BJ (cell line): ENCODE measurements at regions not wholly inside any gene's neighbourhood (a gene's known extent, or its start where the extent isn't known, plus 50 kb on each side); places are given as distances from the start of the nearest gene placed in this dataset.

Experiments used
- CTCF ChIA-PET: fragments of 350-600 bp; formaldehyde crosslinking; extraction: SDS; loops from one replicate; lab custom pipeline; 2021; ENCODE audit warnings: antibody characterized with exemption, inconsistent platforms; lab: Yijun Ruan, JAX
- POLR2A ChIA-PET: fragments of 300-600 bp; sonication (Branson Sonifier 250); formaldehyde crosslinking; extraction: SDS; loops from one replicate; lab custom pipeline; 2021; ENCODE audit warnings: antibody characterized with exemption; lab: Charles Lee
- DNase-seq: peaks from one replicate; pipeline ENCODE4 v3.0.0-alpha.2; 2011; ENCODE audit warnings: low read depth
- H3K27me3 ChIP-seq: 2 replicates; pipeline ENCODE4 v1.6.0; 2011; ENCODE audit warnings: low read length; ENCODE audit not compliant: control insufficient read depth, insufficient read depth
- H3K36me3 ChIP-seq: 2 replicates; pipeline ENCODE4 v1.5.1; 2011; ENCODE audit warnings: low read length; ENCODE audit not compliant: control insufficient read depth, insufficient read depth
- H3K4me3 ChIP-seq: 2 replicates; pipeline ENCODE4 v1.5.1; 2011; ENCODE audit warnings: low read depth, mild to moderate bottlenecking, control low read depth, low read length
- CTCF ChIP-seq: IDR thresholded peaks from 2 replicates; pipeline ENCODE4 v1.5.1; 2011; ENCODE audit warnings: low read depth, mild to moderate bottlenecking, control low read depth, inconsistent platforms, low read length, moderate library complexity; ENCODE audit not compliant: insufficient read depth

- CTCF ChIA-PET, result interaction anchor here (0.6 to 0.7 kb wide), 2 partner anchors 155 to 311 kb away, joined by 3 to 4 read pairs; no protein-coding TSS in a partner anchor
- peak; percentile 96 for DNase-seq
- H3K36me3 ChIP-seq, result no peaks in the 10 kb centered on the region
- H3K27me3 ChIP-seq, result no peaks in the 10 kb centered on the region
- no peak overlapping the region for H3K4me3 ChIP-seq
- POLR2A ChIA-PET, result interaction anchor here (0.5 kb wide), 2 partner anchors 206 to 705 kb away, joined by 3 read pairs; no protein-coding TSS in a partner anchor
- no peak for TF ChIP-seq CTCF
Observed at GRCh38 chr12:20212658-20213555, 155.4 kb upstream of the PDE3A start.

GRCh38 chr12:20213723-20214625, 154.4 kb upstream of the PDE3A start:
- Histone ChIP-seq H3K27me3 (no peaks in the 10 kb centered on the region), H3K4me3 (no peak overlapping the region), H3K36me3 (no peaks in the 10 kb centered on the region)
- CTCF ChIA-PET, result interaction anchor here (0.6 kb wide), 1 partner anchor 312 kb away, joined by 3 read pairs; no protein-coding TSS in a partner anchor
- TF ChIP-seq CTCF, result no peak
- no peak for DNase-seq
- POLR2A ChIA-PET, result no interaction called here

- CTCF ChIA-PET, result interaction anchor here (1.3 to 2.6 kb wide), 3 partner anchors 304 to 481 kb away, joined by 3 to 10 read pairs (median 6); no protein-coding TSS in a partner anchor
- DNase-seq, result no peak
- POLR2A ChIA-PET, result no interaction called here
- Histone ChIP-seq H3K36me3 (no peaks in the 10 kb centered on the region), H3K4me3 (no peak overlapping the region), H3K27me3 (no peaks in the 10 kb centered on the region)
- peak; percentile 25; the same call in 1 of the 2 replicates for TF ChIP-seq CTCF
Observed at GRCh38 chr12:20220339-20220738, 148.0 kb upstream of the PDE3A start.

- no peaks in the 10 kb centered on the region for H3K27me3 ChIP-seq
- no peak for DNase-seq
- no peaks in the 10 kb centered on the region for H3K36me3 ChIP-seq
- POLR2A ChIA-PET, result no interaction called here
- TF ChIP-seq CTCF, result no peak
- H3K4me3 ChIP-seq, result no peak overlapping the region
- CTCF ChIA-PET, result no interaction called here
Observed at GRCh38 chr12:20232931-20233675, 135.2 kb upstream of the PDE3A start.
